OCI-LY1 (cell line): ENCODE measurements at regions not wholly inside any gene's neighbourhood (a gene's known extent, or its start where the extent isn't known, plus 50 kb on each side); places are given as distances from the start of the nearest gene placed in this dataset.

Experiments
- H2AFZ ChIP-seq: fragments of 200-600 bp; sonication (generic), shearing (Covaris generic); 2 replicates; pipeline ENCODE4 v1.6.0; 2014; ENCODE audit warnings: antibody characterized with exemption, mild to moderate bottlenecking, low read length
- H3F3A ChIP-seq: fragments of 200-600 bp; sonication (generic), shearing (Covaris generic); 2 replicates; pipeline ENCODE4 v1.6.0; 2014; ENCODE audit warnings: mild to moderate bottlenecking, antibody characterized with exemption, low read length, moderate library complexity; ENCODE audit not compliant: insufficient read depth
- H3K27ac ChIP-seq: fragments of 200-600 bp; sonication (generic); 2 replicates; pipeline ENCODE4 v1.5.1; 2014; ENCODE audit warnings: low read length, mixed run types, mild to moderate bottlenecking, low read depth; ENCODE audit not compliant: poor library complexity, severe bottlenecking
- H3K27me3 ChIP-seq: fragments of 200-600 bp; sonication (generic); 2 replicates; pipeline ENCODE4 v1.6.0; 2014; ENCODE audit warnings: antibody characterized with exemption, mild to moderate bottlenecking, low read length, moderate library complexity; ENCODE audit not compliant: insufficient read depth
- H3K36me3 ChIP-seq: fragments of 200-600 bp; sonication (generic); 2 replicates; pipeline ENCODE4 v1.6.1; 2014; ENCODE audit warnings: mild to moderate bottlenecking, antibody characterized with exemption, low read length, moderate library complexity, mixed read lengths; ENCODE audit not compliant: insufficient read depth
- H3K4me1 ChIP-seq: fragments of 200-600 bp; sonication (generic); 2 replicates; pipeline ENCODE4 v1.5.1; 2014; ENCODE audit warnings: mild to moderate bottlenecking, low read length, moderate library complexity; ENCODE audit not compliant: insufficient read depth, severe bottlenecking
- H3K4me2 ChIP-seq: fragments of 200-600 bp; sonication (generic), shearing (Covaris generic); 2 replicates; pipeline ENCODE4 v1.6.1; 2014; ENCODE audit warnings: low read length
- H3K4me3 ChIP-seq: fragments of 200-600 bp; sonication (generic); 2 replicates; pipeline ENCODE4 v1.5.1; 2014; ENCODE audit warnings: low read length, low read depth, mild to moderate bottlenecking, mixed read lengths; ENCODE audit not compliant: poor library complexity, severe bottlenecking
- H3K79me2 ChIP-seq: fragments of 200-600 bp; shearing (Covaris generic); 2 replicates; pipeline ENCODE4 v1.6.1; 2016; ENCODE audit warnings: mixed run types, low read length, mixed read lengths; ENCODE audit not compliant: insufficient read depth
- H3K9ac ChIP-seq: fragments of 200-600 bp; sonication (generic), shearing (Covaris generic); 2 replicates; pipeline ENCODE4 v1.6.1; 2014; ENCODE audit warnings: mild to moderate bottlenecking, low read length, mixed read lengths
- H3K9me2 ChIP-seq: fragments of 200-600 bp; sonication (generic), shearing (Covaris generic); 2 replicates; pipeline ENCODE4 v1.6.1; 2014; ENCODE audit warnings: low read depth, mild to moderate bottlenecking, low read length, mixed read lengths
- H3K9me3 ChIP-seq: fragments of 200-600 bp; shearing (Covaris generic); 2 replicates; pipeline ENCODE4 v1.6.1; 2014; ENCODE audit warnings: low read length, mixed read lengths
- H4K20me1 ChIP-seq: fragments of 200-600 bp; sonication (generic), shearing (Covaris generic); 2 replicates; pipeline ENCODE4 v1.6.0; 2016; ENCODE audit warnings: mild to moderate bottlenecking, low read length; ENCODE audit not compliant: insufficient read depth
- CTCF ChIP-seq: fragments of 200-600 bp; sonication (generic), shearing (Covaris generic); IDR thresholded peaks from 2 replicates; pipeline ENCODE4 v1.5.1; 2017; ENCODE audit warnings: mild to moderate bottlenecking, antibody characterized with exemption, low read length, moderate library complexity, mixed read lengths
- EZH2 ChIP-seq: fragments of 200-600 bp; sonication (generic), shearing (Covaris generic); IDR thresholded peaks from 2 replicates; pipeline ENCODE4 v1.8.0; 2017; ENCODE audit warnings: borderline replicate concordance, mixed run types, mild to moderate bottlenecking, antibody characterized with exemption, low read length, moderate library complexity, mixed read lengths

GRCh38 chr5:144028058-144028457, 142.4 kb downstream of the YIPF5 start:
- Histone ChIP-seq H3K9me2 (no peaks in the 10 kb centered on the region), H3K79me2 (no peaks in the 10 kb centered on the region), H3K27ac (no peak overlapping the region), H4K20me1 (no peaks in the 10 kb centered on the region), H3F3A (no peaks in the 10 kb centered on the region), H3K9me3 (no peaks in the 10 kb centered on the region), H3K4me3 (no peak overlapping the region), H3K4me2 (no peak overlapping the region), H3K27me3 (no peaks in the 10 kb centered on the region), H3K4me1 (no peaks in the 10 kb centered on the region), H3K9ac (no peak overlapping the region), H3K36me3 (no peaks in the 10 kb centered on the region), H2AFZ (no peak overlapping the region)
- TF ChIP-seq CTCF (no peak), EZH2 (no peak)

- Histone ChIP-seq H3K9ac (no peak overlapping the region), H3K79me2 (no peaks in the 10 kb centered on the region), H3K9me2 (no peaks in the 10 kb centered on the region), H3K27ac (no peak overlapping the region), H3K9me3 (no peaks in the 10 kb centered on the region), H2AFZ (no peak overlapping the region), H3K4me2 (no peak overlapping the region), H3K27me3 (no peaks in the 10 kb centered on the region), H3K4me3 (no peak overlapping the region), H3K36me3 (no peaks in the 10 kb centered on the region), H4K20me1 (no peaks in the 10 kb centered on the region), H3K4me1 (no peaks in the 10 kb centered on the region), H3F3A (no peaks in the 10 kb centered on the region)
- TF ChIP-seq EZH2: no peak
Measured at GRCh38 chr5:144028636-144029035, 141.8 kb downstream of the YIPF5 start.

GRCh38 chr5:144030904-144031303, 139.6 kb downstream of the YIPF5 start:
- Histone ChIP-seq H3K27ac (no peak overlapping the region), H3K9ac (no peak overlapping the region), H3K79me2 (no peaks in the 10 kb centered on the region), H3K9me3 (no peaks in the 10 kb centered on the region), H3K36me3 (no peaks in the 10 kb centered on the region), H4K20me1 (no peaks in the 10 kb centered on the region), H3K9me2 (no peaks in the 10 kb centered on the region), H3K4me2 (no peak overlapping the region), H3K4me3 (no peak overlapping the region), H3F3A (no peaks in the 10 kb centered on the region), H2AFZ (no peak overlapping the region), H3K4me1 (no peaks in the 10 kb centered on the region), H3K27me3 (no peaks in the 10 kb centered on the region)
- TF ChIP-seq CTCF: no peak
- TF ChIP-seq EZH2: no peak

- no peak for TF ChIP-seq CTCF
- TF ChIP-seq EZH2: no peak
- Histone ChIP-seq H4K20me1 (no peaks in the 10 kb centered on the region), H3F3A (no peaks in the 10 kb centered on the region), H3K9me2 (no peaks in the 10 kb centered on the region), H3K9me3 (no peaks in the 10 kb centered on the region), H3K4me3 (no peak overlapping the region), H3K79me2 (no peaks in the 10 kb centered on the region), H3K4me1 (no peaks in the 10 kb centered on the region), H2AFZ (no peak overlapping the region), H3K27ac (no peak overlapping the region), H3K9ac (no peak overlapping the region), H3K27me3 (no peaks in the 10 kb centered on the region), H3K36me3 (no peaks in the 10 kb centered on the region), H3K4me2 (no peak overlapping the region)
Measured at GRCh38 chr5:144032375-144032774, 138.1 kb downstream of the YIPF5 start.
